ENCODE measurements at regions not wholly inside any gene's neighbourhood (a gene's known extent, or its start where the extent isn't known, plus 50 kb on each side); places are given as distances from the start of the nearest gene placed in this dataset.

DNA sequence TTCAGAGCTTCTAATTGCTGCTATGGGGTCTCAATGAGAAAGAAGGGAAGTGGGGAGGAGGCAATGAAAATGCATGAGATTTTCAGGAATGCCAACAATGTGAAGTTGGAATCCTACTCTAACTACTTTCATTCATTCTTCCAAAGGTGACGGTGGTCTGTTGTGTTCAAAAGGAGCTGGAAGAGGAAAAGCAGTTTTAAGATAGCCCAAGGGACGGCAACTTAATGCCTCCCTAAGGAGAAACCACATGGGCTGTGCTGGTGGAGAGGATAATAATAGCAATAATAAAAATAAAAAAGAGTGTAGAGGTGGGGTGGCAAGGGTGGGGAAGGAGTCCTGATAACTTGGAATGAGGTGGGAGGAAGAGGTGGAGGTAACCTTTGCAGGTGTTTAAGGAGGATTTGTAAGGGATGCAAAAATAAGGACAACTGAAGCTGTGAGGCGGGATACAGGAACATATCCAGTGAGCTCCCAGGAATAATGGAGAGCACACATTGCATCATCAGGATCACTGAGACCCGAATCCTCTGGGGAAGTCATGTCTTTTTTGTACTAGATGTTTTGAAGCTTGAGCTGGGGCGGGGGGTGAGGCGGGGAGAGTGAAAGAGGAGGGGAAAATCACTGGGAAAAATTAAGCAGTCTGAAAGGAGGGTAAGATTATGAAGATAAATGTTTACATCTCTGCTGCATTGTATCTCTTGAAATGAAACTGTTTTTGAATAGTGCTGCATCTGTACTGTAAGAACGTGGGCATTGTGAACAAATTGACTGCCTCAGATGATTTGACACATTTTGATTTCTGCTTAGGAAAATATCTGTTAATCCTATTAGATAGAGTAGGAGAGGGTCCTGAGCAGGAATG, 120.1 kb upstream of the TMEM161B start:
- H4K20me1 ChIP-seq (ENCODE audit: insufficient read depth, low read depth, low read length) = no peaks in the 10 kb centered on the region
- no peaks in the 10 kb centered on the region for H3K79me2 ChIP-seq (ENCODE audit: low read length)
- no peak overlapping the region for H3K9ac ChIP-seq (ENCODE audit: low read length)
- no peaks in the 10 kb centered on the region for H3K4me1 ChIP-seq (ENCODE audit: low read length)
- H3K9me2 ChIP-seq (replicated peaks; ENCODE audit: insufficient read depth, low read length) = no peaks in the 10 kb centered on the region
- H3K4me2 ChIP-seq (ENCODE audit: low read depth, low read length, poor library complexity, severe bottlenecking) = no peak overlapping the region
- DNase-seq = no peak
- H3K4me3 ChIP-seq (ENCODE audit: low read length) = no peak overlapping the region
- H3K27ac ChIP-seq (ENCODE audit: low read length) = no peak overlapping the region
- H3K9me3 ChIP-seq (ENCODE audit: low read length) = no peaks in the 10 kb centered on the region
- no peak overlapping the region for H2AFZ ChIP-seq (ENCODE audit: low read length)
- H3K36me3 ChIP-seq (ENCODE audit: insufficient read depth, low read length) = no peaks in the 10 kb centered on the region
- H3K27me3 ChIP-seq (ENCODE audit: low read length) = no peaks in the 10 kb centered on the region

DNA sequence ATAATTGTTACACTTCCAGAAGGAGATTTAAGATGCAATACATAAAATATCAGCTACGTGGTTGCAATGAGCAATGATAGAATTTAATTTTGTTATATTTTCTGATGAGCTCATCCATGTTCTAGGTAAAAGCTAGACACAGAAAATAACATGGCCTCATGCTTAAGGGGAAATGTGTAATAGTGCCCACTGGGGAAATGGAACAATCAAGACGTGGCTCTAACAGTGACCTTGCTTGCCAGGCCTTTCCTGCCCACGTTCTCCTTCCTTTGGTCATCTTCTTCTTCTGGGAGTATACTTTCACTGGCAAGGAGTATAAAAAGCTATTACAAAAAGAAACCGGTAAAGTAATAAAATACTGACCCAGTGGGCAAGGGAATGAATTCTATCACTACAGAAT, 116.2 kb upstream of the TMEM161B start:
- Histone ChIP-seq H3K4me1 (ENCODE audit: low read length) (no peaks in the 10 kb centered on the region), H3K4me2 (ENCODE audit: low read depth, low read length, poor library complexity, severe bottlenecking) (no peak overlapping the region), H3K79me2 (ENCODE audit: low read length) (no peaks in the 10 kb centered on the region), H3K36me3 (ENCODE audit: insufficient read depth, low read length) (no peaks in the 10 kb centered on the region), H3K9me2 (replicated peaks; ENCODE audit: insufficient read depth, low read length) (no peaks in the 10 kb centered on the region), H3K9me3 (ENCODE audit: low read length) (no peaks in the 10 kb centered on the region), H3K9ac (ENCODE audit: low read length) (no peak overlapping the region), H3K27ac (ENCODE audit: low read length) (no peak overlapping the region), H3K4me3 (ENCODE audit: low read length) (no peak overlapping the region), H4K20me1 (ENCODE audit: insufficient read depth, low read depth, low read length) (no peaks in the 10 kb centered on the region), H3K27me3 (ENCODE audit: low read length) (no peaks in the 10 kb centered on the region), H2AFZ (ENCODE audit: low read length) (no peak overlapping the region)
- no peak for DNase-seq

DNA sequence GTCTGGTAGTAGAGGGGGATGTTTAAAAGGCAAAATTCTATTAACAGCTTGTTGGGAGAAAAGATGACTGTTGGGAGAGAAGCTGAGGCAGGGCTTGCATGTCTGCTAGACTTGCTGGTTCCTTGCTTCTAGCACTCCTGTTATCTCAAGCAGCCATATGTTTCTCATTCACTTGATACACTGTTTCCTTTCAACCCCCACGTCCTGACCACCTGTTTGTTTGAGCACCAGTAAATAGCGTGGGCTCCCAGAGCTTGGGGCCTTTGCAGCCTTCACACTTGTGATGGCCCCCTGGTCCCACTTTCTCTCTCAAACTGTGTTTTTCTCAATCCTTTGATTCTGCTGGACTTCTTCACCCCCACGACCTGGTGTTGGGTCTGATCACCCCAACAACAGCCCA, 111.7 kb upstream of the TMEM161B start:
- H3K9ac ChIP-seq (ENCODE audit: low read length) = no peak overlapping the region
- H4K20me1 ChIP-seq (ENCODE audit: insufficient read depth, low read depth, low read length) = no peaks in the 10 kb centered on the region
- DNase-seq = no peak
- H3K9me2 ChIP-seq (replicated peaks; ENCODE audit: insufficient read depth, low read length) = no peaks in the 10 kb centered on the region
- H3K4me1 ChIP-seq (ENCODE audit: low read length) = no peaks in the 10 kb centered on the region
- H3K79me2 ChIP-seq (ENCODE audit: low read length) = no peaks in the 10 kb centered on the region
- no peaks in the 10 kb centered on the region for H3K36me3 ChIP-seq (ENCODE audit: insufficient read depth, low read length)
- no peak overlapping the region for H3K4me3 ChIP-seq (ENCODE audit: low read length)
- no peak overlapping the region for H3K27ac ChIP-seq (ENCODE audit: low read length)
- H3K27me3 ChIP-seq (ENCODE audit: low read length) = no peaks in the 10 kb centered on the region
- H3K9me3 ChIP-seq (ENCODE audit: low read length) = no peaks in the 10 kb centered on the region
- no peak overlapping the region for H2AFZ ChIP-seq (ENCODE audit: low read length)
- no peak overlapping the region for H3K4me2 ChIP-seq (ENCODE audit: low read depth, low read length, poor library complexity, severe bottlenecking)

DNA sequence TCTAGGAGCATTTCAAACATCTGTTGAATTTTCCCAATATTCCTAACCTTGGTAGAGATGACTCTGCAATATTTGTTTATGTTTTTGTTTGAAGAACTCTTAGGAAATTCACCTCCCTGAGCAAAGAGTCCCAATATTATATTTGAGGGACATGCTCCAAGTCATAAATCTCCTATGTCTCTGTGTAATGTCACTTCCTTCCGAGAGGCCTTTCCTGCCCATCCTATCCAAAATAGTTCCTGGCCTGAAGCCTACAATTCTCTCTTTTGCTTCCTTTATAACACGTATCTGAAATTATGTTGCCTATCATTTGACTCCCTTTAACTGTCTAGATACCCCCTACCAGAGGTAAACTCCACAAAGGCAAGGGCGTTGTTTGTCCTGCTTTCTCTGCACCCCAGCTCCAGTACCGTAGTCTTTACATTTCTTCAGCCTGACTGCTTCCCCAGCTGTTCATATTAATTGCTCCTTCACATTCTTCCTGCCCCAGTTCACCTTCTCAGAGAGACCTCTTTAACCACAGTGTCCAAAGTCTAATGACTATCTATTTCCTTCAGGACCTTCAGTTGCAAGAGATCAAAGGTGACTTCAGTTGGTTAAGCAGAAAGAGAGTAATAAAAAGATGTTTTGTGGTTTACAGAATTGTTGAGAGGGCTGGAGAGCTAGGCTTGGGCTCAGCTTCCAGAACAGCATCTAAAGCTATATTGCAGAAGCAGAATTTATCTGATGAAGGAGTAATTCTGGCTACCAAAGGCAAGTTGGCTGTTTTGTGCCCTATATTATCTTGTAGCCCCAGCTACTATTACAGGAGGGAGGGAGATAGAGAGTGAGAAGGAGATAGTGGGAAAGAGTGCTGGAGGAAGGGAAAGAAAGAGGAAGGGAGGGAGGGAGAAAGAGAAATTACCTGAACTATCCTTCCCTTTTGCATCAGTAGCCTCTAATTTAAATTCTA, 109.3 kb upstream of the TMEM161B start:
- Histone ChIP-seq H3K4me2 (ENCODE audit: low read depth, low read length, poor library complexity, severe bottlenecking) (no peak overlapping the region), H3K79me2 (ENCODE audit: low read length) (no peaks in the 10 kb centered on the region), H3K9me2 (replicated peaks; ENCODE audit: insufficient read depth, low read length) (no peaks in the 10 kb centered on the region), H3K4me1 (ENCODE audit: low read length) (no peaks in the 10 kb centered on the region), H3K27me3 (ENCODE audit: low read length) (no peaks in the 10 kb centered on the region), H3K27ac (ENCODE audit: low read length) (no peak overlapping the region), H3K9ac (ENCODE audit: low read length) (no peak overlapping the region), H2AFZ (ENCODE audit: low read length) (no peak overlapping the region), H4K20me1 (ENCODE audit: insufficient read depth, low read depth, low read length) (no peaks in the 10 kb centered on the region), H3K4me3 (ENCODE audit: low read length) (no peak overlapping the region), H3K9me3 (ENCODE audit: low read length) (no peaks in the 10 kb centered on the region), H3K36me3 (ENCODE audit: insufficient read depth, low read length) (no peaks in the 10 kb centered on the region)
- DNase-seq = no peak

DNA sequence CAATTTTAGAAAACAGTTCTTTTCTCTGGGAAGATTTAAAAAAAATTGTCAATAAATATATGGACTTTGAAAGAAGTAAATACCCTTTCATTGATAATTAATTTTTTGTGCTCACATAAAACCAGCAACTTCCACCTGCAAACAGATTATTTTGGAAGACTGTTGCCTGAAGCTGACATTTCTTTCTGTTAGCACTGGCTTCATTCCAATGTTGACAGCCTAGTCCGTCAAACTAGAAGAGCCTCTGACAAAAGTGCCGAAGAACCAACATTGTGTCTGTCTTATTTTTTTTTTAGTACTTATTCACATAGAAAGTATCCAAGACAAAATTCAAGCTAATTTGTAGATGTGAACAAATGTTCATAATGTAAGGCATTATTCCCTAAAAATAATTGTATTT, 108.6 kb upstream of the TMEM161B start:
- Histone ChIP-seq H3K9me2 (replicated peaks; ENCODE audit: insufficient read depth, low read length) (no peaks in the 10 kb centered on the region), H3K4me2 (ENCODE audit: low read depth, low read length, poor library complexity, severe bottlenecking) (no peak overlapping the region), H2AFZ (ENCODE audit: low read length) (no peak overlapping the region), H3K4me1 (ENCODE audit: low read length) (no peaks in the 10 kb centered on the region), H4K20me1 (ENCODE audit: insufficient read depth, low read depth, low read length) (no peaks in the 10 kb centered on the region), H3K27ac (ENCODE audit: low read length) (no peak overlapping the region), H3K36me3 (ENCODE audit: insufficient read depth, low read length) (no peaks in the 10 kb centered on the region), H3K79me2 (ENCODE audit: low read length) (no peaks in the 10 kb centered on the region), H3K9ac (ENCODE audit: low read length) (no peak overlapping the region), H3K4me3 (ENCODE audit: low read length) (no peak overlapping the region), H3K27me3 (ENCODE audit: low read length) (no peaks in the 10 kb centered on the region), H3K9me3 (ENCODE audit: low read length) (no peaks in the 10 kb centered on the region)
- DNase-seq = no peak

DNA sequence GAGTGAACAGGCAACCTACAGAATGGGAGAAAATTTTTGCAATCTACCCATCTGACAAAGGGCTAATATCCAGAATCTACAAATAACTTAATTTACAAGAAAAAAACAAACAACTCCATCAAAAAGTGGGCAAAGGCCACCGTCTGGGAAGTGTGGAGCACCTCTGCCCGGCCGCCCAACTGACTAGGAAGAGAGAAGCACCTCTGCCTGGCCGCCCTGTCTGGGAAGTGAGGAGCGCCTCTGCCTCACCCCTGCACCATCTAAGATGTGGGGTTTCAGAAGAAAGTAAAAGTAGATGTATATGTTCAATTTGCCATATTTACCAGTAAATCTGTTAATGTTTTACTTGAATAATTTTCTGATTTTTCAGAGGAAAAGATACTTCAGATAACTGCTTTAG, 108.1 kb upstream of the TMEM161B start:
- Histone ChIP-seq H3K79me2 (ENCODE audit: low read length) (no peaks in the 10 kb centered on the region), H3K27me3 (ENCODE audit: low read length) (no peaks in the 10 kb centered on the region), H3K9ac (ENCODE audit: low read length) (no peak overlapping the region), H3K27ac (ENCODE audit: low read length) (no peak overlapping the region), H4K20me1 (ENCODE audit: insufficient read depth, low read depth, low read length) (no peaks in the 10 kb centered on the region), H3K4me3 (ENCODE audit: low read length) (no peak overlapping the region), H3K4me2 (ENCODE audit: low read depth, low read length, poor library complexity, severe bottlenecking) (no peak overlapping the region), H3K9me2 (replicated peaks; ENCODE audit: insufficient read depth, low read length) (no peaks in the 10 kb centered on the region), H3K36me3 (ENCODE audit: insufficient read depth, low read length) (no peaks in the 10 kb centered on the region), H2AFZ (ENCODE audit: low read length) (no peak overlapping the region), H3K4me1 (ENCODE audit: low read length) (no peaks in the 10 kb centered on the region), H3K9me3 (ENCODE audit: low read length) (no peaks in the 10 kb centered on the region)
- DNase-seq = no peak

DNA sequence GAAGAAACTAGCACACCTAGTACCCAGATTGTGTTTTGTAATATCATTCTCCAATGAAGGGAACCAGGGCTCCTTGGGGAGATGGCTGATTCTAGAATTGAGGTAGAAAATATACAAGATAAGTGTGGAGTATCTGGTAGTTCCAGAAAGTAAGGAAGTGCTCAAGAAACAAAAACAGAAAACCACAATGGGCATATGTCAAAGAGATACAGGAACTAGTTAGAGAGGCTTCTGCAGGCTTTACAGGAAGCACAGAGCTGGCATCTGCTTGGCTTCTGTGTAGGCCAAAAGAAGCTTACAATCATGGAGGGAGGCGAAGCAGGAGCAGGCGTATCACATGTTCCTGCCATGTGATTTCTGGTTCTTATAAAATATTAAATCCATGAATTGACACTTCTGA, 105.7 kb upstream of the TMEM161B start:
- Histone ChIP-seq H3K27ac (ENCODE audit: low read length) (no peak overlapping the region), H3K4me3 (ENCODE audit: low read length) (no peak overlapping the region), H3K27me3 (ENCODE audit: low read length) (no peaks in the 10 kb centered on the region), H3K9ac (ENCODE audit: low read length) (no peak overlapping the region), H2AFZ (ENCODE audit: low read length) (no peak overlapping the region), H3K79me2 (ENCODE audit: low read length) (no peaks in the 10 kb centered on the region), H4K20me1 (ENCODE audit: insufficient read depth, low read depth, low read length) (no peaks in the 10 kb centered on the region), H3K9me3 (ENCODE audit: low read length) (no peaks in the 10 kb centered on the region), H3K9me2 (replicated peaks; ENCODE audit: insufficient read depth, low read length) (no peaks in the 10 kb centered on the region), H3K4me2 (ENCODE audit: low read depth, low read length, poor library complexity, severe bottlenecking) (no peak overlapping the region), H3K4me1 (ENCODE audit: low read length) (no peaks in the 10 kb centered on the region), H3K36me3 (ENCODE audit: insufficient read depth, low read length) (no peaks in the 10 kb centered on the region)
- DNase-seq = no peak

DNA sequence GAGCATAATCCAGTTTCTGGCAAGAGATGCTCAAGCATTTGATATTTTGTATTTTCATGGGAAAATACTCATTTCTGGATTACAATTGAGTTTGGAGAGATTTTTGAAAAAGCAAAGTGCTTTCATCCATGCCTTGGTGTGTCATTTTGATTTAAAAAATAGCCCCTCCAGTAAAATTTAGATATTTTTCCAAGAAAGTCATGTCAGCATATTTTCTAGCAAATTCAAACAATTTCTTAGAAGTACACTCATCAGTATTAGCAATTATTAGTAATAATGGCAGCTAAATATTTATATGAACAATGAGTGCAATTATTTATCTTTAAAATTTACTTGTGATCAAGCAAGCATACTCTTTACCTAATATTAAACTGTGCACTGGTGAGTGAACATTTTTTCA, 102.2 kb upstream of the TMEM161B start:
- Histone ChIP-seq H3K4me1 (ENCODE audit: low read length) (no peaks in the 10 kb centered on the region), H3K79me2 (ENCODE audit: low read length) (no peaks in the 10 kb centered on the region), H4K20me1 (ENCODE audit: insufficient read depth, low read depth, low read length) (no peaks in the 10 kb centered on the region), H3K27ac (ENCODE audit: low read length) (no peak overlapping the region), H3K36me3 (ENCODE audit: insufficient read depth, low read length) (no peaks in the 10 kb centered on the region), H3K9me3 (ENCODE audit: low read length) (no peaks in the 10 kb centered on the region), H3K9me2 (replicated peaks; ENCODE audit: insufficient read depth, low read length) (no peaks in the 10 kb centered on the region), H3K27me3 (ENCODE audit: low read length) (no peaks in the 10 kb centered on the region), H2AFZ (ENCODE audit: low read length) (no peak overlapping the region), H3K4me2 (ENCODE audit: low read depth, low read length, poor library complexity, severe bottlenecking) (no peak overlapping the region), H3K4me3 (ENCODE audit: low read length) (no peak overlapping the region), H3K9ac (ENCODE audit: low read length) (no peak overlapping the region)
- DNase-seq = no peak
